HG03159 (cell line): ENCODE measurements at regions not wholly inside any gene's neighbourhood (a gene's known extent, or its start where the extent isn't known, plus 50 kb on each side); places are given as distances from the start of the nearest gene placed in this dataset.

Experiments
- ATAC-seq: cut with Tn5 transposase; IDR thresholded peaks from one replicate; pipeline ENCODE4 v1.9.1; 2021; ENCODE audit warnings: mild to moderate bottlenecking, moderate library complexity; ENCODE audit not compliant: unreplicated experiment

DNA sequence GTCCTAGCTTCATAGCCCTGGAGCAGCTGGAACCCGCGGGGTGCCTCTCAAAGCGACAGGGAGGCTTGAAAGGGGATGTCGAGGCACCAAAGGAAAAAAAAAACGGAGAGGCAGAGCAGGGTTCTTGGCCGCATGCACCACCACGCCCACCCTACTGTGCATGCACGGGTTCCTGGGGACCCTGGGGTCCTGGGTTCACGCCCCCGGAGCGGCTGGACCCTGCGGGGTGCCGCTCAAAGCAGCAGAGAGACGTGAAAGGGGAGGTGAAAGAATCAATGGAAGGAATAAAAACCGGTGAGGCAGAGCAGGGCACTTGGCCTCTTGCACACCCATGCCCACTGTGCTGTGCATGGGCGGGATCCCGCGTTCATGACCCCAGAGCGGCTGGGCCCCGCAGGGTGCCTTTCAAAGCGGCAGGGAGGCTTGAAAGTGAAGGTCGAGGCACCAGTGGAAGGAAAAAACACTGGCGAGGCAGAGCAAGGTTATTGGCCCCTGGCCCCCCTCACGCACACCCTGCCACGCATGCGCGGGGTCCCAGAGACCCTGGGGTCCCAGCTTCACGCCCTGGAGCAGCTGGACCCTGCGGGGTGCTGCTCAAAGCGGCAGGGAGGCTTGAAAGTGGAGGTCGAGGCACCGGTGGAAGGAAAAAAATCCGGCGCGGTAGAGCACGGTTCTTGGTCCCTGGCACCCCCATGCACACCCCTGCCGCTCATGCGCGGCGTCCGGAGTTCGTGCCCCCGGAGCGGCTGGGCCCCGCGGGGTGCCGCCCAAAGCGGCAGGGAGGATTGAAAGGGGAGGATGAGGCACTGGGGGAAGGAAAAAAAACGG is 318.5 kb downstream of the ALG10 start:
- no peak for ATAC-seq

DNA sequence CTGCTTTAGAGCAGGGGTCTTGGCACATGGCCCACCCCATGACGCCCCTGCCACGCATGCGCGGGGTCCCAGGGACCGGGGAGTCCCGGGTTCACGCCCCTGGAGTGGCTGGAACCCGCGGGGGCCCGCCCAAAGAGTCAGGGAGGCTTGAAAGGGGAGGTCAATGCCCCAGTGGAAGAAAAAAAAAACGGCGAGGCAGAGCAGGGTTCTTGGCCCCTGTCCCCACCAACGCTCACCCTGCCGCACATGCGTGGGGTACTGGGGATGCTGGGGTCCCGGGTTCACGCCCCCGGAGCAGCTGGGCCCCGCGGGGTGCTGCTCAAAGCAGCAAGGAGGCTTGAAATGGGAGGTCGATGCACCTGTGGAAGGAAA is 319.1 kb downstream of the ALG10 start:
- no peak for ATAC-seq

DNA sequence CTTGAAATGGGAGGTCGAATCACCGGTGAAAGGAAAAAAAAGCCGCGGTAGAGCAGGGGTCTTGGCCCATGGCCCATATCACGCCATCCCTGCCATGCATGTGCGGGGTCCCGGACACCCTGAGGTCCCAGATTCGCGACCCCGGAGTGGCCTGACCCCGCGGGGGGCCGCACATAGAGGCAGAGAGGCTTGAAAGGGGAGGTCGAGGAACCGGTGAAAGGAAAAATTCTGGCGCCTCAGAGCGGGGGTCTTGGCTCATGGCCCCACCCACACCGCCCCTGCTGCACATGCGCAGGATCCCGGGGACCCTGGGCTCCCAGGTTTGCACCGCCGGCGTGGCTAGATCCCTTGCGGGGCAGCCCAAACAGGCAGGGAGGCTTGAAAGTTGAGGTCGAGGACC is 319.8 kb downstream of the ALG10 start:
- ATAC-seq, result no peak

DNA sequence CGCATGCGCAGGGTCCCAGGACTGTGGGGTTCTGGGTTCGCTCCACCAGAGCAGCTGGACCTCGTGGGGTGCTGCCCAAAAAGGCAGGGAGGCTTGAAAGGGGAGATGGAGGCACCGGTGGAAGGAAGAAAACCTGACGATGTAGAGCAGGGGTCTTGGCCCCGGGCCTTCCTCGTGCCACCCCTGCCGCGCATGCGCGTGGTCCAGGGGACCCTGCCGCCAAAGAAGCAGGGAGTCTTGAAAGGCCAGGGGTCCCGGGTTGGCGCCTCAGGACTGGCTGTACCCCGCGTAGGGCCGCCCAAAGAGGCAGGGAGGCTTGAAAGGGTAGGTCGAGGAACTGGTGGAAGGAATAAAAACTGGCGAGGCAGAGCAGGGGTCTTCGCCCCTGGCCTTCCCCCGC is 321.0 kb downstream of the ALG10 start:
- no peak for ATAC-seq

DNA sequence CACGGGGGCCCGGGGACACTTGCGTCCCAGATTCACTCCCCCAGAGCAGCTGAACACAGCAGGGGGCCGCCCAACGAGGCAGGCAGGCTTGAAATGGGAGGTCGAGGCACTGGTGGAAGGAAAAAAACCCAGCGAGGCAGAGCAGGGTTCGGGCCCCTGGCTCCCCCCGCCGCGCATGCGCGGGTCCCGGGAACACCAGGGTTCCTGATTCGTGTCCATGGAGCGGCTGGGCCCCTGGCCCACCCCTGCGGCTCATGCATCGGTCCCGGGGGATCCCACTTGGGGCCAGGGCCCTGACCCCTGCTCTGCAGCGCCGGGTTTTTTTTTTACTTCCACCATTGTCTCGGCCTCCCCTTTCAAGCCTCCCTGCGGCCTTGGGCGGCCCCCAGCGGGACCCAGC is 321.5 kb downstream of the ALG10 start:
- ATAC-seq, result no peak

DNA sequence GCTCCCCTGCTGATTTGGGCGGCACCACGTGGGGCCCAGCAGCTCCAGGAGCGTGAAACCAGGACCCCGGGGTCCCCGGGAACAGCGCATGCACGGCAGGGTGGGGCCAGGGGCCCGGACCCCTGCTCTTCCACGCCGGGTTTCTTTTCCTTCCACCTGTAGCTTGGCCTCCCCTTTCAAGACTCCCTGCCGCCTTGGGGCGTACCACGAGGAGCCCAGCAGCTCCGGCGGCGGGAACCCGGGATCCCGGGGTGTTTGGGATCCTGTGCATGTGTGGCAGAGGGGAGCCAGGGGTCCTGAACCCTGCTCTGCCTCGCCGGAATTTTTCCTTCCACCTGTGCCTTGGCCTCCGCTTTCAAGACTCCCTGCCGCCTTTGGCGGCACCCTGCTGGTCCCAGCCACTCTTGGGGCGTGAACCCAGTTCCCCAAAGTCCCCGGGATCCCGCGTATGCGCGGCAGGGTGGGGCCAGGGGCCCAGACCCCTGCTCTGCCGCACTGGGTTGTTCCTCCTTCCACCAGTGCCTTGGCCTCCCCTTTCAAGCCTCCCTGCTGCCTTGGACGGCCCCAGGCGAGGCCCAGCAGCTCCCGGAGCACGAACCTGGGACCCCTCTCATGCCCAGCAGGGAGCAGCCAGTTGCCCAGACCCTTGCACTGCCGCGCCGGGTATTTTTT is 322.7 kb downstream of the ALG10 start:
- no peak for ATAC-seq

DNA sequence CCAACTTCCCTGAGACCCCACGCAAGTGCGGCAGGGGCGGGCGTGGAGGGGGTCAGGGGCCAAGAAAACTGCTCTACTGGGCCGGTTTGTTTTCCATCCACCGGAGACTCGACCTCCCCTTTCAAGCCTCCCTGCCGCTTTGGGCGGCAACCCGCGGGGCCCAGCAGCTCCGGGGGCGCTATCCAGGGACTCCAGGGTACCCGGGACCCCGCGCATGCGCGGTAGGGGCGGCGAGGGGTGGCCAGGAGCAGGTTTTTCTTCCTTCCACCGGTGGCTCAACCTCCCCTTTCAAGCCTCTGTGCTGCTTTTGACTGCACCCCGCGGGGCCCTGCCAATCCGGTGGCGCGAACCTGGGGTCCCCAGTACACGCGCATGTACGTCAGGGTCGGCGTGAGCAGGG is 323.5 kb downstream of the ALG10 start:
- ATAC-seq, result no peak

DNA sequence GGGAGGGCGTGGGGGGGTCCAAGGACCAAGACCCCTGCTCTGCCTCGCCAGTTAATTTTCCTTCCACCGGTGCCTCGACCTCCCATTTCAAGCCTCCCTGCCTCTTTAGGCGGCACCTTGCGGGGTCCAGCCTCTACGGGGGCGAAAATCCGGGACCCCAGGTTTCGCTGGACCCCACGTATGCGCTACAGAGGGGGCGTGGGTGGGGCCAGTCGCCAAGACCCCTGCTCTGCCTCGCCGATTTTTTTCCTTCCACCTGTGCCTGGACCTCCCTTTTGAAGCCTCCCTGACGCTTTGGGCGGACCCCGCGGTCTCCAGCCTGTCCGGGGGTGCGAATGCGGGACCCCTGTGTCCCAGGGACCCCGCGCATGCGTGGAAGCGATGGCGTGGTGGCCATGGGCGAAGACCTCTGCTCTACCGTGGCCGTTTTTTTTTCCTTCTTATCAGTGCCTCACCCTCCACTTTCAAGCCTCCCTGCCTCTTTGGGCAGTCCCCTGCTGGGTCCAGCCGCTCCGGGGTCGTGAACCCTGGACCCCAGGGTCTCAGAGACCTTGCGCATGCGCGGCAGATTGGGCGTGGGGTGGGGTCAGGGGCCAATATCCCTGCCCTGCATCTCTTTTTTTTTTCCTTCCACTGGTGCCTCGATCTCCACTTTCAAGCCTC is 324.2 kb downstream of the ALG10 start:
- no peak for ATAC-seq

DNA sequence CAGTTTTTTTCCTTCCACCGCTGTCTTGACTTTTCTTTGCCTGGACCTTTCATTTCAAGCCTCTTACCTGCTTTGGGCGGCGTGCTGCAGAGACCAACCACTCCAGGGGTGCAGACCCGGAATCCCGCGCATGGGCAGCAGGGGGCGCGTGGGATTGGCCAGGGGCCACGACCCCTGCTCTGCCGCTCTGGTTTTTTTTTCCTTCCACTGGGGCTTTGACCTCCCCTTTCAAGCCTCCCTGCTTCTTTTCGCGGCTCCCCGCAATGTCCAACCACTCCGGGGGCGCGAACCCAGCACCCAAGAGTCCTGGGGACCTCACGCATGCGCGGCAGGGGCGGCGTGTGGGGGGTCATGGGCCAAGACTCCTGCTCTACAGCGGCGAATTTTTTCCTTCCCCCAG is 325.1 kb downstream of the ALG10 start:
- ATAC-seq, result no peak

DNA sequence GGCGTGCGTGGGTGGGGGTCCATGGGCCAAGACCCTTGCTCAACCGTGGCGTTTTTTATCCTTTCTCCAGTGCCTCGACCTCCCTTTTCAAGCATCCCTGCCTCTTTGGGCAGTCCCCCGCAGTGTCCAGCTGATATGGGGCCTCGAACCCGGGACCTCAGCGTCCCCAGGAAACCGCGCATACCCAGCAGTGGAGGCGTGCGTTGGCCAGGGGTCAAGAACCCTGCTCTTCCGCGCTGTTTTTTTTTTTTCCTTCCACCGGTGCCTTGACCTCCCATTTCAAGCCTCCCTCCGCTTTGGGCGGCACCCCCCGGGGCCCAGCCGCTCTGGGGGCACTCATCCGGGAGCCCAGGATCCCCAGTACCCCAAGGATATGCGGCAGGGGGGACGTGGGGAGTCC is 325.8 kb downstream of the ALG10 start:
- no peak for ATAC-seq

DNA sequence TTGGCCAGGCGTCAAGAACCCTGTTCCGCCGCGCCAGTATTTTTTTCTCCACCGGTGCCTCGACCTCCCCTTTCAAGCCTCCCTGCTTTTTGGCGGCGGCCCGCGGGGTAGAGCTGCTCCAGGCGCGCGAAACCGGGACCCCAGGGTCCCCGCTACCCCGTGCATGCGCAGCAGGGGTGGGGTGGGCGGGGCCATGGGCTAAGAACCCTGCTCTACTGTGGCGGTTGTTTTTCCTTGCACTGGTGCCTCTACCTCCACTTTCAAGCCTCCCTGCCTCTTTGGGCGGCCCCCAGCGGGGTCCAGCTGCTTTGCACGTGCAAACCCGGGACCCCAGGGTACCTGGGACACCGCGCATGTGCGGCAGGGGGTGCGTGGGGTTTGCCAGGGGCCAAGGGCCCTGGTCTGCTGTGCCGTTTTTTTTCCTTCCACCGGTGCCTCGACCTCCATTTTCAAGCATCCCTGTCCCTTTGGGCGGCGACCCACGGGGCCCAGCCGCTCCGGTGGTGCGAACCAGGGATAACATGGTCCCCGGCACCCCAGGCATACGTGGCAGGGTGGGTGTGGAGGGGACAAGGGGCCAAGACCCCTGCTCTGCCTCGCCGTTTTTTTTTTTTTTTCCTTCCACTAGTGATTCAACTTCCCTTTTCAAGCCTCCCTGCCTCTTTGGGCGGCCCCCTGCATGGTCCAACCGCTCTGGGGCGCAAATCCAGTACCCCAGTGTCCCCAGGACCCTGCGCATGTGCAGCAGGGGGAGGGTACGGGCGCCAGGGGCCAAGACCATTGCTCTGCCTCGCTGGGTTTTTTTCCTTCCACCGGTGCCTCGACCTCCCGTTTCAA is 326.8 kb downstream of the ALG10 start:
- no peak for ATAC-seq

DNA sequence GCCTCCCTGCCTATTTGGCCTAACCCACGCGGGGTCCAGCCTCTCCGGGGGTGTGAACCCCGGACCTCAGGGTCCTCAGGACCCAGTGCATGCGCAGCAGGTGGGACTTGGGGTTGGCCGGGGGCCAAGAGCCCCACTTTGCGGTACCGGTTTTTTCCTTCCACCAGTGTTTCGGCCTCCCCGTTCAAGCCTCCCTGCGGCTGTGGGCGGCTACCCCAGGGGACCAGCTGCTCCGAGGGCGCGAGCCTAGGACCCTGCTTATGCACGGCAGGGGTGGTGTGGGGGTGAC is 327.3 kb downstream of the ALG10 start:
- ATAC-seq, result no peak

DNA sequence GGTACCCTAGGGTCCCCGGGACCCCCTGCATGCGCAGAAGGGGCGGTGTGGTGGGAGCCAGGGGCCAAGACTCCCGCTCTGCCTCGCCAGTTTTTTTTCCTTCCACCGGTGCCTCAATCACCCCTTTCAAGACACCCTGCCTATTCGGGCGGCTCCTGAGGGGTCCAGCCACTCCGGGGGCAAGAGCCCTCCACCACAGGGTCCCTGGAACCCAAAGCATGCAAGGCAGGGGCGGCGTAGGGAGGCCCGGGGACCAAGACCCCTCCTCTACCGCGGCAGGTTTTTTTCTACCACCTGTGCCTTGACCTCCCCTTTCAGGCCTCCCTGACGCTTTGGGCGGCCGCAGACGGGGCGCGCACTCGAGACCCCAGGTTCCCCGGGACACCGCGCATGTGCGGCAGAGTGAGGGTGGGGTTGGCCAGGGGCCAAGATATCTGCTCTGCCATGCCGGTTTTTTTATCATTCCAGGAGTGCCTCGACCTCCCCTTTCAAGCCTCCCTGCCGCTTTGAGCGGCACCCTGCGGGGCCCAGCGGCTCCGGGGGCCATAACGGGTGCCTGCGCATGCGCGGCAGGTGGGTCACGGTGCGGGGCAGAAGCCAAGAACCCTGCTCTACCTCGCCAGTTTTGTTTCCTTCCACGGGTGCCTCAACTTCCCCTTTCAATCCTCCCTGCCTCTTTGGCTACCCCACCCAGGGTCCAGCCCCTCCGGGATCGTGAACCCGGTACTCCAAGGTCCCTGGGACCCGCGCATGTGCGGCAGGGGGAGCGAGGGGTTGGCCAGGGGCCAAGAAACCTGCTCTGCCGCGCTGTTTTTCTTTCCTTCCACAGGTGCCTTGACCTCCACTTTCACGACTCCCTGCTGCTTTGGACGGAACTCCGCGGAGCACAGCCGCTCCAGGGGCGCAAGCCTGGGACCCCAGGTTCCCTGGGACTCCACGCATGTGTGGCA is 328.1 kb downstream of the ALG10 start:
- no peak for ATAC-seq

DNA sequence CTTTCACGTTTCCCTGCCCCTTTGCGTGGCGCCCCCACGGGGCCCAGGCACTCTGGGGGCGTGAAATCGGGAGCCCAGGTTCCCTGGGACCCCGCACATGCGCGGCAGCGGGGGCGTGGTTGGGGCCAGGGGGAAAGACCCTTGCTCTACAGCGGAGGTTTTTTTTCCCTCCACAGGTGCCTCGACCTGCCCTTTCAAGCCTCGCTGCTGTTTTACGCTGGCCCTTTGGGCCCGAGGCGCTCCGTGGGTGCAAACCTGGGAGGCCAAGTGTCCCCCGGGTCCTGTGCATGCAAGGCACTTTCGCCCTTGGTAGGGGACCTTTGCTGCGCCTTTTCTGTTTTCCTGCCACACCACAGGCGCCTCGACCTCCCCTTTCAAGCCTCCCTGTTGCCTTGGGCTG is 329.8 kb downstream of the ALG10 start:
- no peak for ATAC-seq

DNA sequence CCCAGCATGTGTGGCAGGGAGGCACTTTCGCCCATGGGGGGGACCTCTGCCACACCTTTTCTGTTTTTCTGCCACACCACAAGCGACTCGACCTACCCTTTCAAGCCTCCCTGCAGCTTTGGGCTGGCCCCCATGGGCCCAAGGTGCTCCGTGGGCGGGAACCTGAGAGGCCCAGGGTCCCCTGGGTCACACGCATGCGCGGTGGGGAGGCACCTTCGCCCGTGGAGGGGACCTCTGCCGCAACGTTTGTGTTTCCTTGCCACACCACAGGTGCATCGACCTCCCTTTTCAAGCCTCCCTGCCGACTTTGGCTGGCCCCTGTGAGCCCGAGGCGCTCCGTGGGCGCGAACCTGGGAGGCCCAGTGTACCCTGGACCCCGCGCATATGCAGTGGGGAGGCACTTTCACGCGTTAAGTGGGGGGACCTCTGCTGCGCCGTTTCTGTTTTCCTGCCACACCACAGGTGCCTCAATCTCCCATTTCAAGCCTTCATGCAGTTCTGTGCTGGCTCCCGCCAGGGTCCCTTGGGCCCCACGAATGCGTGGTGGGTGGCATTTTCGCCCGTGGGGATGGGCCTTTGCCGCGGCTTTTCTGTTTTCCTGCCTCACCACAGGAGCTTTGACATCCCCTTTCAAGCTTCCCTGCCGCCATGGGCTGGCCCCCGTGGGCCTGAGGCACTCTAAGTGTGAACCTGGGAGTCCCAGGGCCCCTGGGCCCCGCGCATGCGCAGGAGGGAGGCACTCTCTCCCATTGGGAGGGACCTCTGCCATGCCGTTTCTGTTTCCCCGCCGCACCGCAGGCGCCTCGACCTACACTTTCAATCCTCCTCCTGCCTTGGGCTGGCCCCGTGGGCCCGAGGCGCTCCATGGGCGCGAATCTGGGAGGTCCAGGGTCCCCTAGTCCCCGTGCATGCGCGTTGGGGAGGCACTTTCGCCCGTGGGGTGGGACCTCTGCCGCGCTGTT is 332.2 kb downstream of the ALG10 start:
- no peak for ATAC-seq

DNA sequence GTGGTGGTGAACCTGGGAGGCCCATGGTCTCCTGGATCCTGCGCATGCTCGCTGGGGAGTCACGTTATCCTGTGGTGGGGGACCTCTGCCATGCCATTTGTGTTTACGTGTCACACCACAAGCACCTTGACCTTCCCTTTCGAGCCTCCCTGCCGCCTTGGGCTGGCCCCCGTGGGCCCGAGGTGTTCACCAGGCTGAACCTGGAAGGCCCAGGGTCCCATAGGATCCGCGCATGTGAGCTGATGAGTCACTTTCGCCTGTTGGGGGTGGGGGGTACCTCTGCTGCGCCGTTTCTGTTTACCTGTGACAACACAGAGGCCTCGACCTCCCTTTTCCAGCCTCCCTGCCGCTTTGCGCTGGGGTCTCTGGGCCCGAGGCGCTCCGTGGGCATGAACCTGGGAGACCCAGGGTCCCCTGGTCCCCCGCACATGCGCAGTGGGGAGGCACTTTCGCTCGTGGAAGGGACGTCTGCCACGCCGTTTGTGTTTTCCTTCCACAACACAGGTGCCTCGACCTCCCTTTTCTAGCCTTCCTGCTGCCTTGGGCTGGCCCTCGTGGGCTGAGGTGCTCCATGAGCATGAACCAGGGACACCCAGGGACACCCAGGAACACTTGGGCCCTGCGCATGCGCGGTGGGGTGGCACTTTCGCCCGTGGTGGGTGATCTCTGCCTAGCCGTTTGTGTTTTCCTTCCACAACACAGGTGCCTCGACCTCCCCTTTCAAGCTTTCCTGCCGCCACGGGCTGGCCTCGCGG is 334.1 kb downstream of the ALG10 start:
- ATAC-seq, result no peak

DNA sequence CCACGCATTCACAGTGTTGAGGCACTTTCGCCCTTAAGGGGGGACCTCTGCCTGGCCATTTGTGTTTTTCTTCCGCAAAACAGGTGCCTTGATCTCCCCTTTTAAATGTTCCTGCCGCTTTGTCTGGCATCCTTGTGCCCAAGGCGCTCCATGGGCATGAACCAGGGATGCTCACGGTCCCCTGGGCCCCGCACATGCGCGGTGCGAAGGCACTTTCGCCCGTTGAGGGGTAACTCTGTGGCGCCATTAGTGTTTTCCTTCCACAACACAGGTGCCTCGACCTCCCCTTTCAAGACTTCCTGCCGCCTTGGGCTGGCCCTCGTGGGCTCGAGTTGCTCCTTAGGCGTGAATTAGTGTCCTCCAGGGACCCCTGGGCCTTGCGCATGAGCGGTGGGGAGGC is 335.5 kb downstream of the ALG10 start:
- ATAC-seq, result no peak

DNA sequence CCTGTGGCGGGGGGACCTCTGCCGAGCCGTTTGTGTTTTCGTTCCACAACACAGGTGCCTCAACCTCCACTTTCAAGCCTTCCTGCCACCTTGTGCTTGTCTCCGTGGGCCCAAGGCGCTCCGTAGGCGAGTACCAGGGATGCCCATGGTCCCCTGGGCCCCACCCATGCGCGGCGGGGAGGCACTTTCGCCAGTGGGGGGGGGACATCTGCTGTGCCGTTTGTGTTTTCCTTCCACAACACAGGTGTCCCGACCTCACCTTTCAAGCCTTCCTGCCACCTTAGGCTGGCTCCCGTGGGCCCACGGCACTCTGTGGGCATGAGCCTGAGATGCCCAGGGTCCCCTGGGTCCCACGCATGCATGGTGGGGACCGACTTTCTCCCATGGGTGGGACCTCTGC is 335.9 kb downstream of the ALG10 start:
- ATAC-seq, result no peak
